ENCODE measurements at regions not wholly inside any gene's neighbourhood (a gene's known extent, or its start where the extent isn't known, plus 50 kb on each side); places are given as distances from the start of the nearest gene placed in this dataset.

DNA sequence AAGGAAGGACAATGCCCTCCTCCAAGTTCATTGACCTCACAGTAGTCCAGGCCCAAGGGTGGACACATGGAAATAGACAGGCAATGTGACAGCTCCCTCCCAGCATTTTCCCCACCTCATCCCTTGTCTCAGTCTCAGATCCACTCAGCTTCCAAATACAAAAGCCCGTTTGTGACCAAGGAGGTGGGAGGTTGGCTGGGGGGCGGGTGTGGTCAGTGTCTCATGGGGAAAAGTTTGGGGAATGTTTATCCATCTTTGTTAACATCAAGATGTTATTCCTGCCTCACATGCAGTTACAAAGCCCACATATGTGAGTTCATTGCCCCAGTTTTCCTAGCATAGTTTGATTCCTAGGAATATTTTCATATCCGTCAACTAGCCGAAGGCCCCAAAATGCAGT lies 338.5 kb upstream of the PPP2R3A start:
- Histone ChIP-seq H3K4me1 (replicated peaks in 1 of 2; ENCODE audit: control insufficient read depth in 2 of 2, insufficient read depth in 2 of 2, low read length in 2 of 2) (no peaks in the 10 kb centered on the region), H3K27me3 (ENCODE audit: control insufficient read depth in 2 of 2, insufficient read depth in 2 of 2, low read length in 2 of 2) (peaks cover 0 to 8% of the 10 kb centered on the region in 2 experiments; a peak in 2 of 5 replicates), H3K27ac (ENCODE audit: extremely low read depth, low read depth, low read length) (no peak overlapping the region), H3K36me3 (ENCODE audit: control insufficient read depth, insufficient read depth, low read length) (no peaks in the 10 kb centered on the region), H3K79me2 (ENCODE audit: control insufficient read depth, insufficient read depth, low read length) (no peaks in the 10 kb centered on the region), H2AFZ (ENCODE audit: low read depth, low read length) (no peak overlapping the region), H3K4me3 (no peak overlapping the region), H3K9ac (ENCODE audit: insufficient read depth in 1 of 2, low read depth in 2 of 2, low read length in 2 of 2) (no peak overlapping the region), H3K4me2 (ENCODE audit: insufficient read depth, low read length) (no peak overlapping the region), H3K9me1 (ENCODE audit: control insufficient read depth, insufficient read depth, low read length) (no peaks in the 10 kb centered on the region), H4K20me1 (replicated peaks; ENCODE audit: control insufficient read depth, insufficient read depth, low read length) (no peaks in the 10 kb centered on the region), H3K9me3 (replicated peaks; ENCODE audit: control insufficient read depth, insufficient read depth, low read depth, low read length) (no peaks in the 10 kb centered on the region)
- 10% methylated on average over 4 of the region's 4 CpGs for WGBS (ENCODE audit: insufficient coverage, low coverage, missing lambda C conversion rate)
- ChIA-PET CTCF (ENCODE audit: low intra/inter-chr PET ratio) (no interaction called here), POLR2A (no interaction called here)
- BruUV-seq (replicated peaks): no TSS peak
- DNase-seq (ENCODE audit: extremely low read depth in 1 of 4, low spot score in 3 of 4) (no peak), FAIRE-seq (no peak), ATAC-seq (no peak)
- in situ Hi-C loops (cut with MboI): no loop called here
- TF ChIP-seq ZNF507 (tag; conservative IDR thresholded peaks at IDR 0.05) (no peak), SETDB1 (IDR thresholded peaks at IDR 0.05; ENCODE audit: low read length) (no peak), RFX1 (IDR thresholded peaks at IDR 0.05) (no peak), ZNF232 (CRISPR knock-in tag; IDR thresholded peaks at IDR 0.05) (no peak)
- TF ChIP-seq, protein P1, sequence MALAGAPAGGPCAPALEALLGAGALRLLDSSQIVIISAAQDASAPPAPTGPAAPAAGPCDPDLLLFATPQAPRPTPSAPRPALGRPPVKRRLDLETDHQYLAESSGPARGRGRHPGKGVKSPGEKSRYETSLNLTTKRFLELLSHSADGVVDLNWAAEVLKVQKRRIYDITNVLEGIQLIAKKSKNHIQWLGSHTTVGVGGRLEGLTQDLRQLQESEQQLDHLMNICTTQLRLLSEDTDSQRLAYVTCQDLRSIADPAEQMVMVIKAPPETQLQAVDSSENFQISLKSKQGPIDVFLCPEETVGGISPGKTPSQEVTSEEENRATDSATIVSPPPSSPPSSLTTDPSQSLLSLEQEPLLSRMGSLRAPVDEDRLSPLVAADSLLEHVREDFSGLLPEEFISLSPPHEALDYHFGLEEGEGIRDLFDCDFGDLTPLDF (CRISPR knock-in tag; IDR thresholded peaks at IDR 0.05): no peak
- TF ChIP-seq, protein P2, sequence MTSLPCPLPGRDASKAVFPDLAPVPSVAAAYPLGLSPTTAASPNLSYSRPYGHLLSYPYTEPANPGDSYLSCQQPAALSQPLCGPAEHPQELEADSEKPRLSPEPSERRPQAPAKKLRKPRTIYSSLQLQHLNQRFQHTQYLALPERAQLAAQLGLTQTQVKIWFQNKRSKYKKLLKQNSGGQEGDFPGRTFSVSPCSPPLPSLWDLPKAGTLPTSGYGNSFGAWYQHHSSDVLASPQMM (CRISPR knock-in tag; IDR thresholded peaks at IDR 0.05): no peak
- intact Hi-C loops (cut with micrococcal nuclease): no loop called here

All from K562 (cell line).